Uterus (tissue), 2 donors: ENCODE measurements at regions not wholly inside any gene's neighbourhood (a gene's known extent, or its start where the extent isn't known, plus 50 kb on each side); places are given as distances from the start of the nearest gene placed in this dataset.

ENCODE experiments used
- CTCF ChIP-seq, 4 experiments: fragments of 200-600 bp in 2 of 4; fragments of 450-650 bp in 2 of 4; sonication (generic) in 2 of 4; IDR thresholded peaks; one replicate each; pipeline ENCODE4 v1.5.1; 2016 to 2019; ENCODE audit warnings: antibody characterized with exemption in 4 of 4, mild to moderate bottlenecking in 2 of 4, moderate library complexity in 1 of 4
- POLR2A ChIP-seq, 2 donors: fragments of 450-650 bp; IDR thresholded peaks; one replicate each; pipeline ENCODE4 v1.6.1; 2016; ENCODE audit warnings: antibody characterized with exemption in 2 of 2, mild to moderate bottlenecking in 1 of 2, moderate library complexity in 1 of 2

GRCh38 chr18:1475867-1476266, 571.2 kb downstream of the ADCYAP1 start:
- no peak for TF ChIP-seq CTCF (IDR thresholded peaks at IDR 0.05)
- TF ChIP-seq POLR2A (IDR thresholded peaks at IDR 0.05), result no peak
